PC-9 (cell line): ENCODE measurements at regions not wholly inside any gene's neighbourhood (a gene's known extent, or its start where the extent isn't known, plus 50 kb on each side); places are given as distances from the start of the nearest gene placed in this dataset.
"Not testable (repeated sequence)": the region's sequence is repeated elsewhere in the genome, so short reads cannot be mapped to it uniquely, and the experiment has no call there.

ENCODE experiments used
- BruUV-seq: library from RNA; stranded (reverse); fragments of 400-500 nt; replicated peaks from 2 replicates; lab custom pipeline; 2021; lab: Mats Ljungman, UMichigan
- CTCF ChIA-PET: fragments of 300-600 bp; sonication (Branson Sonifier 250); formaldehyde crosslinking; loops from one replicate; lab custom pipeline; 2022; ENCODE audit warnings: antibody characterized with exemption; lab: Charles Lee
- POLR2A ChIA-PET: fragments of 300-600 bp; sonication (Branson Sonifier 250); formaldehyde crosslinking; loops from one replicate; lab custom pipeline; 2022; ENCODE audit warnings: antibody characterized with exemption; ENCODE audit not compliant: unreplicated experiment; lab: Charles Lee
- DNase-seq, 2 experiments: peaks; one replicate each; pipeline versions ENCODE4 v3.0.0 to v3.0.0-alpha.2; 2015 to 2022; ENCODE audit warnings: mixed read lengths in 1 of 2
- H2AFZ ChIP-seq: fragments of 200-600 bp; sonication (generic); 2 replicates; pipeline ENCODE4 v1.8.1; 2017; ENCODE audit warnings: antibody characterized with exemption
- H3F3A ChIP-seq: fragments of 200-600 bp; sonication (generic); 2 replicates; pipeline ENCODE4 v1.8.1; 2017; ENCODE audit warnings: antibody characterized with exemption, mild to moderate bottlenecking, low read depth; ENCODE audit not compliant: insufficient read depth
- H3K27ac ChIP-seq: fragments of 200-600 bp; sonication (generic); 2 replicates; pipeline ENCODE4 v1.6.1; 2016; ENCODE audit warnings: mixed run types
- H3K27me3 ChIP-seq: fragments of 200-600 bp; sonication (generic); 2 replicates; pipeline ENCODE4 v1.6.1; 2016; ENCODE audit warnings: low read depth, mixed run types; ENCODE audit not compliant: insufficient read depth
- H3K36me3 ChIP-seq: fragments of 200-600 bp; sonication (generic); 2 replicates; pipeline ENCODE4 v1.6.1; 2016; ENCODE audit warnings: low read depth, mixed run types
- H3K4me1 ChIP-seq: fragments of 200-600 bp; sonication (generic); replicated peaks from 2 replicates; pipeline ENCODE4 v1.6.1; 2016; ENCODE audit warnings: mixed run types; ENCODE audit not compliant: insufficient read depth
- H3K4me2 ChIP-seq: fragments of 200-600 bp; sonication (generic); 2 replicates; pipeline ENCODE4 v1.6.1; 2017; ENCODE audit warnings: mixed run types
- H3K4me3 ChIP-seq: fragments of 200-600 bp; sonication (generic); 2 replicates; pipeline ENCODE4 v1.6.1; 2016; ENCODE audit warnings: mixed run types
- H3K79me2 ChIP-seq: fragments of 200-600 bp; sonication (generic); 2 replicates; pipeline ENCODE4 v1.6.1; 2017; ENCODE audit warnings: low read depth, mixed run types
- H3K9me2 ChIP-seq: fragments of 200-600 bp; sonication (generic); 2 replicates; pipeline ENCODE4 v1.8.1; 2017; ENCODE audit warnings: mild to moderate bottlenecking; ENCODE audit not compliant: insufficient read depth
- H3K9me3 ChIP-seq: fragments of 200-600 bp; sonication (generic); 2 replicates; pipeline ENCODE4 v1.8.1; 2016; ENCODE audit warnings: low read depth; ENCODE audit not compliant: insufficient read depth
- H4K20me1 ChIP-seq: fragments of 200-600 bp; sonication (generic); 2 replicates; pipeline ENCODE4 v1.8.1; 2017; ENCODE audit not compliant: insufficient read depth
- CTCF ChIP-seq: fragments of 200-600 bp; sonication (generic); conservative IDR thresholded peaks from 2 replicates; pipeline ENCODE4 v1.6.1; 2017; ENCODE audit warnings: mixed run types, antibody characterized with exemption, mild to moderate bottlenecking, moderate library complexity
- EZH2 ChIP-seq: fragments of 200-600 bp; sonication (generic); IDR thresholded peaks from 2 replicates; pipeline ENCODE4 v1.8.0; 2017; ENCODE audit warnings: antibody characterized with exemption, low read depth
- intact Hi-C: fragments of 100-400 bp; cut with micrococcal nuclease; formaldehyde crosslinking; loops from one replicate; pipeline ENCODE4 v1.10.0; 2022; ENCODE audit not compliant: unreplicated experiment

DNA sequence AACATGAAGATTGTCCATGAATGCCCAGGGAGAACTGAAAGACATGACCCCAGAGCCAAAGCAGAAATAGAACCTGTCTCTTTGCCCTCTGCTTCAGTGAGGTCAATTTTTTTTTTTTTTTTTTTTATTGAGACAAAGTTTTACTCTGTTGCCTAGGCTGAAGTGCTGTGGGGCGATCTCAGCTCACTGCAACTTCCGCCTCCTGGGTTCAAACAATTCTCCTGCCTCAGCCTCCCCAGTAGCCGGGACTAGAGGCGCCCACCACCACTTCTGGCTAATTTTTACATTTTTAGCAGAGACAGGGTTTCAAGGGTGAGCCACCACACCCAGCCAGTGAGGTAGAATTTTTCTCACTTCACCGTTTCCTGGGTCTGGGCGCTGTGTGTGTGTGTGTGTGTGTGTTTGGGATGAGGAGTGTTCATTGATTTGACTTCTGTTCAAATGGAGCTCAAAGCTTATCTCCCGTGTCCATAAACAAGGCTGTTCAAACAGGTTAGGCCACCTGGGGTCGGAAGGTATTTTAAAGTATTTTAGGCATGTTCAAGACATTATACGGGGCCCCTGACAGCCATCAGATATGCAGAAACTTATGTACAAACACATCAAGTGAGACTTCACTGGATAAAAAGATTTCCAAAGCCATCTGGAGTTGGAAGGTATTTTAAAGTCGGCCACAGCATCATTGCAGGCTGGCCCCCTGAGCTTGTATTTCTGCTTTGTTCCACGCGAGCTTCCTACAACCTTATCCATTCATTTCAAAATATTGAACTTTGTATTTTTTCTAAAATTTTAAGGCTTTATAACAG, 93.8 kb downstream of the MAP3K8 start:
- POLR2A ChIA-PET = interaction anchor here (0.6 kb wide), 1 partner anchor 140 kb away, joined by 8 read pairs; no protein-coding TSS in a partner anchor
- CTCF ChIA-PET = interaction anchor here (0.6 to 1.0 kb wide), 2 partner anchors 36 to 53 kb away, joined by 3 read pairs; no protein-coding TSS in a partner anchor

DNA sequence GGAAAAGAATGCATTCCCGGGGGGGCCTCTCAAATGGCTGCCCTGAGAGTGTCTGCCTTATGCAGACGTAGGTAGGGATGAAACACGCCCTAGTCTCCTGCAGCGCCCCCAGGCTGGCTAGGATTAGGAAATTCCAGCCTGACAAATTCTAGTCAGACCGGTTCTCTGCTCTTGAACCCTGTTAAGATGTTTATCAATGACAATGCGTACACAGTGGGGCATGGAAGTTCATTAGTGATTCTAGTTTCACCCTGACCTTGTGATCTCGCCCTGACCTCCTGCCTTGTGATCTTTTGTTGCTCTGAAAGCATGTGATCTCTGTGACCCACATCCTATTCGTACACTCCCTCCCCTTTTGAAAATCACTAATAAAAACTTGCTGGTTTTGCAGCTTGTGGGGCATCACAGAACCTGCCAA, 88.7 kb downstream of the MAP3K8 start:
- H3K36me3 ChIP-seq, H3F3A ChIP-seq, H4K20me1 ChIP-seq, H3K4me1 ChIP-seq, H3K9me2 ChIP-seq, H3K27me3 ChIP-seq, POLR2A ChIA-PET, H3K9me3 ChIP-seq, intact Hi-C loops, H3K4me3 ChIP-seq, H3K79me2 ChIP-seq, BruUV-seq, H2AFZ ChIP-seq: not testable (repeated sequence)
- CTCF ChIA-PET = interaction anchor here (0.7 kb wide), 1 partner anchor 15 kb away, joined by 3 read pairs; no protein-coding TSS in a partner anchor
- Histone ChIP-seq H3K4me2 (peak overlapping the region; percentile 26), H3K27ac (peak overlapping the region; percentile 34; the same call in 1 of the 2 replicates)
- DNase-seq = peak; percentile 49

More for the DNA sequence above, 93.8 kb downstream of the MAP3K8 start:
- TF ChIP-seq CTCF (no peak), EZH2 (no peak)
- Histone ChIP-seq H3K4me3 (no peak overlapping the region), H3K4me1 (peaks cover 2% of the 10 kb centered on the region), H4K20me1 (no peaks in the 10 kb centered on the region), H2AFZ (no peak overlapping the region), H3F3A (no peaks in the 10 kb centered on the region; the same call in 1 of the 2 replicates), H3K9me2 (no peaks in the 10 kb centered on the region), H3K27me3 (no peaks in the 10 kb centered on the region), H3K9me3 (no peaks in the 10 kb centered on the region), H3K36me3 (no peaks in the 10 kb centered on the region), H3K4me2 (no peak overlapping the region), H3K27ac (no peak overlapping the region), H3K79me2 (no peaks in the 10 kb centered on the region)
- intact Hi-C loops = no loop called here
- BruUV-seq = no TSS peak
- DNase-seq = peak in 1 of 2 experiments; percentile 24

DNA sequence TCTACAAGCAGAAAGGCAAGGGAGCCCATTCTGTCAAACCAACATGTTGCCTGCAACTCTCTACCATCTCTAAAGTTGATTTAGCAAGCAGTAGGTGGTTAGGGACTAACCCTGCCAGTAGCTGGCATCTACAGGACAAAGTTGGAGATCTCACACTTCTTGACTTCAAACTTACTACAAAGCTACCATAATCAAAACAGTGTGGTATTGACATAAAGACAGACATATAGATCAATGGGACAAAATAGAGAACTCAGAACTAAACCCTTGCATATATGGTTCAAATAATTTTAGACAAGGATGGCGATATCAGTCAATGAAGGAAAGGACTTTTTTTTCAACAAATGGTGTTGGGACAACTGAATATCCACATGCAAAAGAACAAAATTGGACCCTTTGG, 84.9 kb downstream of the MAP3K8 start:
- TF ChIP-seq EZH2 = no peak
- intact Hi-C loops = no loop called here
- Histone ChIP-seq H2AFZ (no peak overlapping the region), H3K4me3 (no peak overlapping the region), H3K4me1 (peaks cover 9% of the 10 kb centered on the region), H4K20me1 (no peaks in the 10 kb centered on the region), H3K9me3 (no peaks in the 10 kb centered on the region), H3F3A (no peaks in the 10 kb centered on the region), H3K27ac (no peak overlapping the region), H3K27me3 (no peaks in the 10 kb centered on the region), H3K36me3 (no peaks in the 10 kb centered on the region), H3K4me2 (no peak overlapping the region), H3K9me2 (no peaks in the 10 kb centered on the region), H3K79me2 (no peaks in the 10 kb centered on the region)
- DNase-seq = no peak
- ChIA-PET CTCF (no interaction called here), POLR2A (no interaction called here)
- no TSS peak for BruUV-seq
